Left ventricle myocardium superior (tissue), 1 donor: ENCODE measurements at regions not wholly inside any gene's neighbourhood (a gene's known extent, or its start where the extent isn't known, plus 50 kb on each side); places are given as distances from the start of the nearest gene placed in this dataset.

Source experiments
- ATAC-seq: fragments of 200-7000 bp; cut with Tn5 transposase; one replicate; pipeline ENCODE4 v1.9.1; 2020; ENCODE audit warnings: mild to moderate bottlenecking, moderate library complexity
- DNase-seq: peaks from one replicate; pipeline ENCODE4 v3.0.0-alpha.2; 2020
- intact Hi-C: fragments of 100-400 bp; cut with micrococcal nuclease; formaldehyde crosslinking; loops from one replicate; pipeline ENCODE4 v1.11.0; 2022
- donor health status: DM: no; HTN: yes; CAD: no; lungs with severe emphysema.

GRCh38 chr4:153153339-153153871 is 50.8 kb upstream of the TRIM2 start:
- DNase-seq (peak; percentile 54), ATAC-seq (peak; percentile 88)
- intact Hi-C loops, result no loop called here

- no peak for DNase-seq
- intact Hi-C loops, result no loop called here
- no peak for ATAC-seq
Observed at GRCh38 chr4:153154007-153154975, 50.0 kb upstream of the TRIM2 start.
